T47D (cell line): ENCODE measurements at regions not wholly inside any gene's neighbourhood (a gene's known extent, or its start where the extent isn't known, plus 50 kb on each side); places are given as distances from the start of the nearest gene placed in this dataset.

Experiments used
- DNase-seq, 2 experiments: peaks; one replicate each; pipeline versions ENCODE4 v3.0.0 to v3.0.0-alpha.2; 2011 to 2012; ENCODE audit warnings: low read depth in 1 of 2, low spot score in 1 of 2
- JUND ChIP-seq: IDR thresholded peaks from 2 replicates; pipeline ENCODE4 v1.6.1; 2012; ENCODE audit warnings: low read depth
- in situ Hi-C: cut with HindIII; loops from 2 replicates; pipeline ENCODE4 v1.10.0; 2016; ENCODE audit warnings: low sequenced_read_pairs, low pct_unique_long_range_greater_than_20kb

GRCh38 chr9:12065050-12065449 is 628.1 kb upstream of the TYRP1 start:
- no peak for TF ChIP-seq JUND
- no peak for DNase-seq
- in situ Hi-C loops, result no loop called here

GRCh38 chr9:12065686-12066085 is 627.5 kb upstream of the TYRP1 start:
- in situ Hi-C loops, result no loop called here
- no peak for DNase-seq
- no peak for TF ChIP-seq JUND

GRCh38 chr9:12066455-12067035 is 626.6 kb upstream of the TYRP1 start:
- no peak for DNase-seq
- in situ Hi-C loops, result no loop called here
- TF ChIP-seq JUND, result no peak

- no peak for DNase-seq
- in situ Hi-C loops, result no loop called here
- no peak for TF ChIP-seq JUND
Observed at GRCh38 chr9:12069366-12069765, 623.8 kb upstream of the TYRP1 start.

- DNase-seq, result no peak
- TF ChIP-seq JUND, result no peak
- in situ Hi-C loops, result no loop called here
Observed at GRCh38 chr9:12085399-12085798, 607.8 kb upstream of the TYRP1 start.

- in situ Hi-C loops, result no loop called here
- TF ChIP-seq JUND, result no peak
- no peak for DNase-seq
Observed at GRCh38 chr9:12091865-12092527, 601.2 kb upstream of the TYRP1 start.

GRCh38 chr9:12094046-12094445 is 599.1 kb upstream of the TYRP1 start:
- in situ Hi-C loops, result no loop called here

GRCh38 chr9:12095931-12096330 is 597.3 kb upstream of the TYRP1 start:
- in situ Hi-C loops, result no loop called here
- DNase-seq, result no peak
- TF ChIP-seq JUND, result no peak

More at GRCh38 chr9:12094046-12094445, 599.1 kb upstream of the TYRP1 start:
- no peak for TF ChIP-seq JUND
- DNase-seq, result no peak

GRCh38 chr9:12133416-12133815 is 559.8 kb upstream of the TYRP1 start:
- in situ Hi-C loops, result no loop called here
- DNase-seq, result no peak
- no peak for TF ChIP-seq JUND

GRCh38 chr9:12141422-12141821 is 551.8 kb upstream of the TYRP1 start:
- TF ChIP-seq JUND, result no peak
- DNase-seq, result no peak
- in situ Hi-C loops, result no loop called here

- DNase-seq, result no peak
- in situ Hi-C loops, result no loop called here
- no peak for TF ChIP-seq JUND
Observed at GRCh38 chr9:12155401-12156134, 537.6 kb upstream of the TYRP1 start.

GRCh38 chr9:12162181-12162815 is 530.9 kb upstream of the TYRP1 start:
- no peak for DNase-seq
- in situ Hi-C loops, result no loop called here
- TF ChIP-seq JUND, result no peak
